Natural killer cell (primary cell): ENCODE measurements at regions not wholly inside any gene's neighbourhood (a gene's known extent, or its start where the extent isn't known, plus 50 kb on each side); places are given as distances from the start of the nearest gene placed in this dataset.

Source experiments
- ATAC-seq, 3 donors: fragments of 150-1000 bp in 2 of 3; fragments of 200-7000 bp in 1 of 3; cut with Tn5 transposase; 1 replicate in 1 of 3; 2 replicates in 2 of 3; pipeline ENCODE4 v1.10.0; 2021; ENCODE audit warnings: mild to moderate bottlenecking in 2 of 3, moderate library complexity in 2 of 3
- DNase-seq, 2 donors: peaks; one replicate each; pipeline versions ENCODE4 v3.0.0 to v3.0.0-alpha.2; 2013 to 2021; ENCODE audit warnings: mixed read lengths in 1 of 2
- H3K27ac ChIP-seq: one replicate; pipeline ENCODE4 v1.5.1; 2013; ENCODE audit warnings: mild to moderate bottlenecking, low read length
- H3K27me3 ChIP-seq: one replicate; pipeline ENCODE4 v1.6.1; 2013; ENCODE audit warnings: low read length; ENCODE audit not compliant: control insufficient read depth, insufficient read depth
- H3K36me3 ChIP-seq: one replicate; pipeline ENCODE4 v1.6.1; 2013; ENCODE audit warnings: low read length; ENCODE audit not compliant: control insufficient read depth, insufficient read depth
- H3K4me1 ChIP-seq: one replicate; pipeline ENCODE4 v1.6.1; 2013; ENCODE audit warnings: low read length; ENCODE audit not compliant: control insufficient read depth, insufficient read depth
- H3K4me3 ChIP-seq: one replicate; pipeline ENCODE4 v1.5.1; 2013; ENCODE audit warnings: low read length
- H3K9me3 ChIP-seq: one replicate; pipeline ENCODE4 v1.6.1; 2013; ENCODE audit warnings: low read length; ENCODE audit not compliant: control insufficient read depth, insufficient read depth
- H3K27ac Mint-ChIP-seq, 2 donors: one replicate each; pipeline ENCODE4 v1.8.0; 2022; ENCODE audit warnings: mild to moderate bottlenecking in 2 of 2, mixed read lengths in 2 of 2, moderate library complexity in 1 of 2
- H3K27me3 Mint-ChIP-seq, 2 donors: one replicate each; pipeline ENCODE4 v1.8.0; 2022; ENCODE audit warnings: low read depth in 2 of 2, mixed read lengths in 2 of 2
- H3K36me3 Mint-ChIP-seq: one replicate; pipeline ENCODE4 v1.8.0; 2022; ENCODE audit warnings: mixed read lengths
- H3K4me1 Mint-ChIP-seq, 2 donors: one replicate each; pipeline ENCODE4 v1.8.0; 2022; ENCODE audit warnings: mixed read lengths in 2 of 2
- H3K4me3 Mint-ChIP-seq: one replicate; pipeline ENCODE4 v1.8.0; 2022; ENCODE audit warnings: mild to moderate bottlenecking, moderate library complexity, mixed read lengths
- H3K9me3 Mint-ChIP-seq, 2 donors: one replicate each; pipeline ENCODE4 v1.8.0; 2022; ENCODE audit warnings: mixed read lengths in 2 of 2
- CTCF ChIP-seq: fragments of 200-600 bp; IDR thresholded peaks from one replicate; pipeline ENCODE4 v1.8.0; 2022; ENCODE audit warnings: antibody characterized with exemption
- WGBS: methylation state at CpG from one replicate; pipeline ENCODE4 v1.1.7; 2013; ENCODE audit warnings: missing lambda C conversion rate; ENCODE audit not compliant: insufficient coverage; 5-methylcytosine and 5-hydroxymethylcytosine counted together
- intact Hi-C: fragments of 100-400 bp; cut with micrococcal nuclease; formaldehyde crosslinking; loops from one replicate; pipeline ENCODE4 v1.14.2; 2022

- 63% methylated on average over 3 of the region's 4 CpGs for WGBS
- no peak for TF ChIP-seq CTCF
- no peaks in the 10 kb centered on the region for H3K36me3 Mint-ChIP-seq
- Histone ChIP-seq H3K4me3 (no peak overlapping the region), H3K4me1 (no peaks in the 10 kb centered on the region), H3K36me3 (no peaks in the 10 kb centered on the region), H3K27ac (no peak overlapping the region), H3K9me3 (no peaks in the 10 kb centered on the region), H3K27me3 (peaks cover 2% of the 10 kb centered on the region)
- peaks cover 11 to 47% of the 10 kb centered on the region in 2 donors for H3K27me3 Mint-ChIP-seq
- no peak overlapping the region for H3K4me3 Mint-ChIP-seq
- no peak overlapping the region for H3K27ac Mint-ChIP-seq
- ATAC-seq = no peak
- no peaks in the 10 kb centered on the region for H3K9me3 Mint-ChIP-seq
- H3K4me1 Mint-ChIP-seq = no peaks in the 10 kb centered on the region
- intact Hi-C loops = loop anchor here (5.0 kb wide), 1 partner anchor 598 kb away; no protein-coding TSS in a partner anchor
- no peak for DNase-seq
Observed at GRCh38 chr18:22814329-22814703, 118.8 kb upstream of the RBBP8 start.

- no peaks in the 10 kb centered on the region for H3K36me3 ChIP-seq
- H3K9me3 ChIP-seq = no peaks in the 10 kb centered on the region
- intact Hi-C loops = no loop called here
- no peak for TF ChIP-seq CTCF
- peaks cover 2% of the 10 kb centered on the region for H3K27me3 ChIP-seq
- Mint-ChIP-seq H3K36me3 (no peaks in the 10 kb centered on the region), H3K4me3 (no peak overlapping the region), H3K27ac (no peak overlapping the region), H3K9me3 (no peaks in the 10 kb centered on the region), H3K27me3 (peaks cover 11 to 33% of the 10 kb centered on the region in 2 donors), H3K4me1 (no peaks in the 10 kb centered on the region)
- no peak overlapping the region for H3K4me3 ChIP-seq
- no peak overlapping the region for H3K27ac ChIP-seq
- DNase-seq (no peak), ATAC-seq (no peak)
- WGBS = 85% methylated on average over 17 of the region's 18 CpGs
- no peaks in the 10 kb centered on the region for H3K4me1 ChIP-seq
Observed at GRCh38 chr18:22816266-22817176, 116.6 kb upstream of the RBBP8 start.

GRCh38 chr18:22817844-22818243 is 115.3 kb upstream of the RBBP8 start:
- Mint-ChIP-seq H3K27ac (no peak overlapping the region), H3K36me3 (no peaks in the 10 kb centered on the region), H3K9me3 (no peaks in the 10 kb centered on the region), H3K4me1 (no peaks in the 10 kb centered on the region), H3K27me3 (peaks cover 4 to 19% of the 10 kb centered on the region in 2 donors), H3K4me3 (no peak overlapping the region)
- WGBS = 53% methylated on average over 1 of the region's 1 CpG
- Histone ChIP-seq H3K36me3 (no peaks in the 10 kb centered on the region), H3K27ac (no peak overlapping the region), H3K9me3 (no peaks in the 10 kb centered on the region), H3K4me1 (no peaks in the 10 kb centered on the region), H3K4me3 (no peak overlapping the region), H3K27me3 (peaks cover 6% of the 10 kb centered on the region)
- DNase-seq (no peak), ATAC-seq (no peak)
- intact Hi-C loops = no loop called here
- no peak for TF ChIP-seq CTCF
